ENCODE measurements at regions not wholly inside any gene's neighbourhood (a gene's known extent, or its start where the extent isn't known, plus 50 kb on each side); places are given as distances from the start of the nearest gene placed in this dataset.

- Histone ChIP-seq H3K9me3 (ENCODE audit: control insufficient read depth in 4 of 4, insufficient read depth in 3 of 4, low read length in 3 of 4) (no peaks in the 10 kb centered on the region), H3K27me3 (ENCODE audit: control insufficient read depth in 3 of 3, insufficient read depth in 3 of 3, low read length in 2 of 3) (no peaks in the 10 kb centered on the region), H3K4me1 (ENCODE audit: control insufficient read depth in 5 of 5, insufficient read depth in 5 of 5, low read length in 5 of 5) (peaks cover 0 to 2% (median 0%) of the 10 kb centered on the region in 5 donors), H3K36me3 (ENCODE audit: control insufficient read depth in 4 of 4, insufficient read depth in 4 of 4, low read length in 4 of 4) (no peaks in the 10 kb centered on the region), H3K9ac (ENCODE audit: insufficient read depth in 1 of 2, low read length in 2 of 2) (no peak overlapping the region), H3K4me3 (no peak overlapping the region), H3K27ac (ENCODE audit: low read depth in 1 of 2, low read length in 1 of 2) (peak overlapping the region in 1 of 2 donors; percentile 60)
- ATAC-seq (ENCODE audit: insufficient read depth, low FRiP score) (peak; percentile 49), DNase-seq (peak in 2 of 3 donors; percentile 18 to 25)
- 42 to 61% methylated on average over 8 of the region's 8 CpGs for WGBS, 2 donors
- TF ChIP-seq CTCF (IDR thresholded peaks at IDR 0.05; ENCODE audit: control extremely low read depth, extremely low read depth), result no peak
These were observed 116.5 kb upstream of the ESR1 start for GRCh38 chr6:151690768-151691562.

GRCh38 chr6:151692216-151692615 is 115.3 kb upstream of the ESR1 start:
- H3K4me1 ChIP-seq (ENCODE audit: control insufficient read depth in 5 of 5, insufficient read depth in 5 of 5, low read length in 5 of 5), result peaks cover 0 to 2% (median 0%) of the 10 kb centered on the region in 5 donors
- H3K27me3 ChIP-seq (ENCODE audit: control insufficient read depth in 3 of 3, insufficient read depth in 3 of 3, low read length in 2 of 3), result no peaks in the 10 kb centered on the region
- H3K9me3 ChIP-seq (ENCODE audit: control insufficient read depth in 4 of 4, insufficient read depth in 3 of 4, low read length in 3 of 4), result no peaks in the 10 kb centered on the region
- no peak for ATAC-seq (ENCODE audit: insufficient read depth, low FRiP score)
- no peak for DNase-seq
- no peaks in the 10 kb centered on the region for H3K36me3 ChIP-seq (ENCODE audit: control insufficient read depth in 4 of 4, insufficient read depth in 4 of 4, low read length in 4 of 4)
- no peak overlapping the region for H3K4me3 ChIP-seq
- H3K27ac ChIP-seq (ENCODE audit: low read depth in 1 of 2, low read length in 1 of 2), result no peak overlapping the region
- H3K9ac ChIP-seq (ENCODE audit: insufficient read depth in 1 of 2, low read length in 2 of 2), result no peak overlapping the region
- WGBS, 2 donors, result 50 to 67% methylated on average over 4 of the region's 4 CpGs
- TF ChIP-seq CTCF (IDR thresholded peaks at IDR 0.05; ENCODE audit: control extremely low read depth, extremely low read depth), result no peak

- ATAC-seq (ENCODE audit: insufficient read depth, low FRiP score) (no peak), DNase-seq (peak in 1 of 3 donors; percentile 23)
- Histone ChIP-seq H3K27me3 (ENCODE audit: control insufficient read depth in 3 of 3, insufficient read depth in 3 of 3, low read length in 2 of 3) (no peaks in the 10 kb centered on the region), H3K36me3 (ENCODE audit: control insufficient read depth in 4 of 4, insufficient read depth in 4 of 4, low read length in 4 of 4) (no peaks in the 10 kb centered on the region), H3K9me3 (ENCODE audit: control insufficient read depth in 4 of 4, insufficient read depth in 3 of 4, low read length in 3 of 4) (no peaks in the 10 kb centered on the region), H3K4me3 (no peak overlapping the region), H3K4me1 (ENCODE audit: control insufficient read depth in 5 of 5, insufficient read depth in 5 of 5, low read length in 5 of 5) (peaks cover 0 to 2% (median 0%) of the 10 kb centered on the region in 5 donors), H3K9ac (ENCODE audit: insufficient read depth in 1 of 2, low read length in 2 of 2) (no peak overlapping the region), H3K27ac (ENCODE audit: low read depth in 1 of 2, low read length in 1 of 2) (no peak overlapping the region)
- 76 to 88% methylated on average over 5 of the region's 5 CpGs for WGBS, 2 donors
- TF ChIP-seq CTCF (IDR thresholded peaks at IDR 0.05; ENCODE audit: control extremely low read depth, extremely low read depth), result no peak
These were observed 114.1 kb upstream of the ESR1 start for GRCh38 chr6:151693366-151693765.
